ENCODE measurements at regions not wholly inside any gene's neighbourhood (a gene's known extent, or its start where the extent isn't known, plus 50 kb on each side); places are given as distances from the start of the nearest gene placed in this dataset.

GRCh38 chr13:29710511-29710910, 115.0 kb upstream of the SLC7A1 start:
- TF ChIP-seq, protein P1, sequence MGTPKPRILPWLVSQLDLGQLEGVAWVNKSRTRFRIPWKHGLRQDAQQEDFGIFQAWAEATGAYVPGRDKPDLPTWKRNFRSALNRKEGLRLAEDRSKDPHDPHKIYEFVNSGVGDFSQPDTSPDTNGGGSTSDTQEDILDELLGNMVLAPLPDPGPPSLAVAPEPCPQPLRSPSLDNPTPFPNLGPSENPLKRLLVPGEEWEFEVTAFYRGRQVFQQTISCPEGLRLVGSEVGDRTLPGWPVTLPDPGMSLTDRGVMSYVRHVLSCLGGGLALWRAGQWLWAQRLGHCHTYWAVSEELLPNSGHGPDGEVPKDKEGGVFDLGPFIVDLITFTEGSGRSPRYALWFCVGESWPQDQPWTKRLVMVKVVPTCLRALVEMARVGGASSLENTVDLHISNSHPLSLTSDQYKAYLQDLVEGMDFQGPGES (IDR thresholded peaks at IDR 0.05; ENCODE audit: low read depth, low read length): no peak
- TF ChIP-seq, protein P2, sequence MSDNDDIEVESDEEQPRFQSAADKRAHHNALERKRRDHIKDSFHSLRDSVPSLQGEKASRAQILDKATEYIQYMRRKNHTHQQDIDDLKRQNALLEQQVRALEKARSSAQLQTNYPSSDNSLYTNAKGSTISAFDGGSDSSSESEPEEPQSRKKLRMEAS (IDR thresholded peaks at IDR 0.05; ENCODE audit: low read depth): no peak
- no peak for TF ChIP-seq NRF1 (IDR thresholded peaks at IDR 0.05; ENCODE audit: low read depth, low read length)
- Histone ChIP-seq H3K27ac (ENCODE audit: low read depth in 2 of 2, low read length in 1 of 2) (no peak overlapping the region), H2AFZ (ENCODE audit: low read depth) (no peak overlapping the region), H3K4me3 (ENCODE audit: low read depth in 2 of 2, low read length in 1 of 2) (no peak overlapping the region), H3K79me2 (ENCODE audit: insufficient read depth) (no peaks in the 10 kb centered on the region), H3K36me3 (replicated peaks in 1 of 2; ENCODE audit: control insufficient read depth in 1 of 2, insufficient read depth in 2 of 2, low read length in 1 of 2) (no peaks in the 10 kb centered on the region), H3K4me1 (ENCODE audit: control insufficient read depth in 1 of 2, insufficient read depth in 2 of 2, low read depth in 1 of 2, low read length in 1 of 2) (no peaks in the 10 kb centered on the region; a peak in 1 of 4 replicates), H3K9me3 (no peaks in the 10 kb centered on the region; the same call in 1 of the 2 replicates), H3K27me3 (ENCODE audit: insufficient read depth) (no peaks in the 10 kb centered on the region), H4K20me1 (ENCODE audit: insufficient read depth) (no peaks in the 10 kb centered on the region), H3F3A (replicated peaks; ENCODE audit: insufficient read depth) (no peaks in the 10 kb centered on the region), H3K4me2 (no peak overlapping the region), H3K9ac (no peak overlapping the region), H3K9me2 (no peaks in the 10 kb centered on the region)
- DNase-seq: no peak
- CTCF ChIA-PET: interaction anchor here (1.3 to 2.6 kb wide), 2 partner anchors 202 to 203 kb away, joined by 3 to 15 read pairs; no protein-coding TSS in a partner anchor
- 41% methylated on average over 1 of the region's 1 CpG for WGBS (ENCODE audit: low lambda C conversion rate)
- POLR2A ChIA-PET: no interaction called here

- Histone ChIP-seq H3K27ac (ENCODE audit: low read depth in 2 of 2, low read length in 1 of 2) (no peak overlapping the region), H3K36me3 (replicated peaks in 1 of 2; ENCODE audit: control insufficient read depth in 1 of 2, insufficient read depth in 2 of 2, low read length in 1 of 2) (no peaks in the 10 kb centered on the region), H3F3A (replicated peaks; ENCODE audit: insufficient read depth) (no peaks in the 10 kb centered on the region), H3K9me2 (no peaks in the 10 kb centered on the region), H3K9ac (no peak overlapping the region), H4K20me1 (ENCODE audit: insufficient read depth) (no peaks in the 10 kb centered on the region), H3K79me2 (ENCODE audit: insufficient read depth) (no peaks in the 10 kb centered on the region), H2AFZ (ENCODE audit: low read depth) (no peak overlapping the region), H3K4me3 (ENCODE audit: low read depth in 2 of 2, low read length in 1 of 2) (no peak overlapping the region), H3K27me3 (ENCODE audit: insufficient read depth) (no peaks in the 10 kb centered on the region), H3K4me1 (ENCODE audit: control insufficient read depth in 1 of 2, insufficient read depth in 2 of 2, low read depth in 1 of 2, low read length in 1 of 2) (peaks cover 0 to 5% of the 10 kb centered on the region in 2 experiments; a peak in 1 of 4 replicates), H3K4me2 (no peak overlapping the region), H3K9me3 (no peaks in the 10 kb centered on the region; the same call in 1 of the 2 replicates)
- no peak for DNase-seq
- POLR2A ChIA-PET: no interaction called here
- CTCF ChIA-PET: interaction anchor here (2.6 kb wide), 1 partner anchor 201 kb away, joined by 15 read pairs; no protein-coding TSS in a partner anchor
- 74% methylated on average over 14 of the region's 14 CpGs for whole genome bisulfite sequencing (ENCODE audit: low lambda C conversion rate)
- no peak for TF ChIP-seq SIN3A (IDR thresholded peaks at IDR 0.05; ENCODE audit: borderline replicate concordance, low read depth, low read length)
- TF ChIP-seq, protein P2 (IDR thresholded peaks at IDR 0.05; ENCODE audit: low read depth): no peak
- TF ChIP-seq YY1 (IDR thresholded peaks at IDR 0.05; ENCODE audit: low read depth): no peak
- no peak for TF ChIP-seq JUND (IDR thresholded peaks at IDR 0.05)
- no peak for TF ChIP-seq CTCF (IDR thresholded peaks at IDR 0.05)
- TF ChIP-seq RAD21 (IDR thresholded peaks at IDR 0.05; ENCODE audit: low read length): no peak
- no peak for TF ChIP-seq RXRA (IDR thresholded peaks at IDR 0.05; ENCODE audit: borderline replicate concordance, low read depth)
- no peak for TF ChIP-seq GABPA (IDR thresholded peaks at IDR 0.05; ENCODE audit: low read depth)
- no peak for TF ChIP-seq SMC3 (IDR thresholded peaks at IDR 0.05; ENCODE audit: low read depth, low read length)
- no peak for TF ChIP-seq FOXM1 (IDR thresholded peaks at IDR 0.05; ENCODE audit: low read depth)
- TF ChIP-seq ELF1 (IDR thresholded peaks at IDR 0.05): no peak
- TF ChIP-seq NRF1 (IDR thresholded peaks at IDR 0.05; ENCODE audit: low read depth, low read length): no peak
- TF ChIP-seq, protein P3, sequence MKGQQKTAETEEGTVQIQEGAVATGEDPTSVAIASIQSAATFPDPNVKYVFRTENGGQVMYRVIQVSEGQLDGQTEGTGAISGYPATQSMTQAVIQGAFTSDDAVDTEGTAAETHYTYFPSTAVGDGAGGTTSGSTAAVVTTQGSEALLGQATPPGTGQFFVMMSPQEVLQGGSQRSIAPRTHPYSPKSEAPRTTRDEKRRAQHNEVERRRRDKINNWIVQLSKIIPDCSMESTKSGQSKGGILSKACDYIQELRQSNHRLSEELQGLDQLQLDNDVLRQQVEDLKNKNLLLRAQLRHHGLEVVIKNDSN (IDR thresholded peaks at IDR 0.05; ENCODE audit: borderline replicate concordance, low read depth): no peak
These were observed 114.0 kb upstream of the SLC7A1 start for GRCh38 chr13:29709407-29710069.

All from SK-N-SH (cell line).